ENCODE measurements at regions not wholly inside any gene's neighbourhood (a gene's known extent, or its start where the extent isn't known, plus 50 kb on each side); places are given as distances from the start of the nearest gene placed in this dataset.

GRCh38 chr13:63693696-63694095 is 2278.0 kb upstream of the PCDH20 start:
- Mint-ChIP-seq H3K4me3 (no peak overlapping the region), H3K36me3 (ENCODE audit: low read depth) (no peaks in the 10 kb centered on the region), H3K4me1 (ENCODE audit: low read depth) (no peaks in the 10 kb centered on the region), H3K27ac (no peak overlapping the region), H3K9me3 (peaks cover 4% of the 10 kb centered on the region), H3K27me3 (ENCODE audit: insufficient read depth) (no peaks in the 10 kb centered on the region)
- no peak for DNase-seq (ENCODE audit: low spot score)
- intact Hi-C loops (cut with micrococcal nuclease): no loop called here

GRCh38 chr13:63691474-63691873 is 2275.8 kb upstream of the PCDH20 start:
- no peak for DNase-seq (ENCODE audit: low spot score)
- peaks cover 10% of the 10 kb centered on the region for H3K9me3 Mint-ChIP-seq
- intact Hi-C loops (cut with micrococcal nuclease): no loop called here
- H3K36me3 Mint-ChIP-seq (ENCODE audit: low read depth): no peaks in the 10 kb centered on the region
- no peaks in the 10 kb centered on the region for H3K27me3 Mint-ChIP-seq (ENCODE audit: insufficient read depth)
- no peaks in the 10 kb centered on the region for H3K4me1 Mint-ChIP-seq (ENCODE audit: low read depth)
- no peak overlapping the region for H3K27ac Mint-ChIP-seq
- H3K4me3 Mint-ChIP-seq: no peak overlapping the region

GRCh38 chr13:63690672-63691071 is 2275.0 kb upstream of the PCDH20 start:
- no peaks in the 10 kb centered on the region for H3K4me1 Mint-ChIP-seq (ENCODE audit: low read depth)
- DNase-seq (ENCODE audit: low spot score): no peak
- H3K36me3 Mint-ChIP-seq (ENCODE audit: low read depth): no peaks in the 10 kb centered on the region
- H3K27me3 Mint-ChIP-seq (ENCODE audit: insufficient read depth): no peaks in the 10 kb centered on the region
- H3K27ac Mint-ChIP-seq: no peak overlapping the region
- intact Hi-C loops (cut with micrococcal nuclease): no loop called here
- no peak overlapping the region for H3K4me3 Mint-ChIP-seq
- peaks cover 10% of the 10 kb centered on the region for H3K9me3 Mint-ChIP-seq

- DNase-seq (ENCODE audit: low spot score): no peak
- H3K27ac Mint-ChIP-seq: no peak overlapping the region
- no peaks in the 10 kb centered on the region for H3K27me3 Mint-ChIP-seq (ENCODE audit: insufficient read depth)
- H3K4me3 Mint-ChIP-seq: no peak overlapping the region
- H3K36me3 Mint-ChIP-seq (ENCODE audit: low read depth): no peaks in the 10 kb centered on the region
- H3K4me1 Mint-ChIP-seq (ENCODE audit: low read depth): no peaks in the 10 kb centered on the region
- intact Hi-C loops (cut with micrococcal nuclease): no loop called here
- H3K9me3 Mint-ChIP-seq: peaks cover 14% of the 10 kb centered on the region
Measured at GRCh38 chr13:63684822-63685221, 2269.2 kb upstream of the PCDH20 start.

GRCh38 chr13:63680704-63681103 is 2265.1 kb upstream of the PCDH20 start:
- DNase-seq (ENCODE audit: low spot score): no peak
- Mint-ChIP-seq H3K9me3 (peaks cover 11% of the 10 kb centered on the region), H3K27ac (no peak overlapping the region), H3K4me3 (no peak overlapping the region), H3K27me3 (ENCODE audit: insufficient read depth) (no peaks in the 10 kb centered on the region), H3K4me1 (ENCODE audit: low read depth) (no peaks in the 10 kb centered on the region), H3K36me3 (ENCODE audit: low read depth) (no peaks in the 10 kb centered on the region)
- intact Hi-C loops (cut with micrococcal nuclease): no loop called here

GRCh38 chr13:63671296-63671695 is 2255.6 kb upstream of the PCDH20 start:
- H3K4me1 Mint-ChIP-seq (ENCODE audit: low read depth): no peaks in the 10 kb centered on the region
- no peaks in the 10 kb centered on the region for H3K36me3 Mint-ChIP-seq (ENCODE audit: low read depth)
- no peak for DNase-seq (ENCODE audit: low spot score)
- H3K27ac Mint-ChIP-seq: no peak overlapping the region
- intact Hi-C loops (cut with micrococcal nuclease): no loop called here
- no peaks in the 10 kb centered on the region for H3K9me3 Mint-ChIP-seq
- H3K4me3 Mint-ChIP-seq: no peak overlapping the region
- H3K27me3 Mint-ChIP-seq (ENCODE audit: insufficient read depth): no peaks in the 10 kb centered on the region

GRCh38 chr13:63651394-63651793 is 2235.7 kb upstream of the PCDH20 start:
- DNase-seq (ENCODE audit: low spot score): no peak
- Mint-ChIP-seq H3K27ac (no peak overlapping the region), H3K36me3 (ENCODE audit: low read depth) (no peaks in the 10 kb centered on the region), H3K4me3 (no peak overlapping the region), H3K4me1 (ENCODE audit: low read depth) (no peaks in the 10 kb centered on the region), H3K27me3 (ENCODE audit: insufficient read depth) (no peaks in the 10 kb centered on the region), H3K9me3 (peaks cover 10% of the 10 kb centered on the region)
- intact Hi-C loops (cut with micrococcal nuclease): no loop called here

GRCh38 chr13:63643543-63643942 is 2227.9 kb upstream of the PCDH20 start:
- Mint-ChIP-seq H3K27ac (no peak overlapping the region), H3K4me1 (ENCODE audit: low read depth) (no peaks in the 10 kb centered on the region), H3K9me3 (no peaks in the 10 kb centered on the region), H3K36me3 (ENCODE audit: low read depth) (no peaks in the 10 kb centered on the region), H3K27me3 (ENCODE audit: insufficient read depth) (no peaks in the 10 kb centered on the region), H3K4me3 (no peak overlapping the region)
- DNase-seq (ENCODE audit: low spot score): no peak
- intact Hi-C loops (cut with micrococcal nuclease): no loop called here

- Mint-ChIP-seq H3K4me1 (ENCODE audit: low read depth) (peaks cover 5% of the 10 kb centered on the region), H3K4me3 (peak overlapping the region; percentile 77), H3K9me3 (no peaks in the 10 kb centered on the region), H3K27me3 (ENCODE audit: insufficient read depth) (no peaks in the 10 kb centered on the region), H3K27ac (no peak overlapping the region), H3K36me3 (ENCODE audit: low read depth) (no peaks in the 10 kb centered on the region)
- intact Hi-C loops (cut with micrococcal nuclease): no loop called here
- no peak for DNase-seq (ENCODE audit: low spot score)
Measured at GRCh38 chr13:63636316-63636993, 2220.8 kb upstream of the PCDH20 start.

- Mint-ChIP-seq H3K27ac (no peak overlapping the region), H3K4me3 (no peak overlapping the region), H3K4me1 (ENCODE audit: low read depth) (peaks cover 5% of the 10 kb centered on the region), H3K9me3 (peaks cover 5% of the 10 kb centered on the region), H3K36me3 (ENCODE audit: low read depth) (no peaks in the 10 kb centered on the region), H3K27me3 (ENCODE audit: insufficient read depth) (no peaks in the 10 kb centered on the region)
- no peak for DNase-seq (ENCODE audit: low spot score)
- intact Hi-C loops (cut with micrococcal nuclease): no loop called here
Measured at GRCh38 chr13:63632321-63632720, 2216.7 kb upstream of the PCDH20 start.

- DNase-seq (ENCODE audit: low spot score): no peak
- Mint-ChIP-seq H3K36me3 (ENCODE audit: low read depth) (no peaks in the 10 kb centered on the region), H3K27me3 (ENCODE audit: insufficient read depth) (no peaks in the 10 kb centered on the region), H3K4me1 (ENCODE audit: low read depth) (no peaks in the 10 kb centered on the region), H3K9me3 (peaks cover 5% of the 10 kb centered on the region), H3K4me3 (no peak overlapping the region), H3K27ac (no peak overlapping the region)
- intact Hi-C loops (cut with micrococcal nuclease): no loop called here
Measured at GRCh38 chr13:63631006-63631405, 2215.4 kb upstream of the PCDH20 start.

GRCh38 chr13:63629591-63629990 is 2213.9 kb upstream of the PCDH20 start:
- Mint-ChIP-seq H3K36me3 (ENCODE audit: low read depth) (no peaks in the 10 kb centered on the region), H3K4me3 (no peak overlapping the region), H3K27me3 (ENCODE audit: insufficient read depth) (no peaks in the 10 kb centered on the region), H3K9me3 (peaks cover 5% of the 10 kb centered on the region), H3K4me1 (ENCODE audit: low read depth) (no peaks in the 10 kb centered on the region), H3K27ac (no peak overlapping the region)
- intact Hi-C loops (cut with micrococcal nuclease): no loop called here
- DNase-seq (ENCODE audit: low spot score): no peak

- Mint-ChIP-seq H3K36me3 (ENCODE audit: low read depth) (no peaks in the 10 kb centered on the region), H3K4me1 (ENCODE audit: low read depth) (no peaks in the 10 kb centered on the region), H3K27me3 (ENCODE audit: insufficient read depth) (no peaks in the 10 kb centered on the region), H3K27ac (no peak overlapping the region), H3K4me3 (no peak overlapping the region), H3K9me3 (peaks cover 10% of the 10 kb centered on the region)
- intact Hi-C loops (cut with micrococcal nuclease): no loop called here
- DNase-seq (ENCODE audit: low spot score): no peak
Measured at GRCh38 chr13:63628310-63628709, 2212.7 kb upstream of the PCDH20 start.

GRCh38 chr13:63625869-63626268 is 2210.2 kb upstream of the PCDH20 start:
- DNase-seq (ENCODE audit: low spot score): no peak
- Mint-ChIP-seq H3K9me3 (peaks cover 17% of the 10 kb centered on the region), H3K36me3 (ENCODE audit: low read depth) (no peaks in the 10 kb centered on the region), H3K27me3 (ENCODE audit: insufficient read depth) (no peaks in the 10 kb centered on the region), H3K4me3 (no peak overlapping the region), H3K27ac (no peak overlapping the region), H3K4me1 (ENCODE audit: low read depth) (no peaks in the 10 kb centered on the region)
- intact Hi-C loops (cut with micrococcal nuclease): loop anchor here (2.0 kb wide), 1 partner anchor 19 kb away; no protein-coding TSS in a partner anchor

All from activated T-helper 1 cell treated with anti-CD3 and anti-CD28 coated beads, Interleukin-12 subunit alpha, Interleukin-12 subunit beta, Interleukin-2, Interleukin-4 antibody, amounts not matched to agents 30 ng/mL and 10 ng/mL and 1 ng/mL, durations not matched to agents 14 hours and 24 hours and 36 hours (primary cell).